ENCODE measurements at regions not wholly inside any gene's neighbourhood (a gene's known extent, or its start where the extent isn't known, plus 50 kb on each side); places are given as distances from the start of the nearest gene placed in this dataset.

DNA sequence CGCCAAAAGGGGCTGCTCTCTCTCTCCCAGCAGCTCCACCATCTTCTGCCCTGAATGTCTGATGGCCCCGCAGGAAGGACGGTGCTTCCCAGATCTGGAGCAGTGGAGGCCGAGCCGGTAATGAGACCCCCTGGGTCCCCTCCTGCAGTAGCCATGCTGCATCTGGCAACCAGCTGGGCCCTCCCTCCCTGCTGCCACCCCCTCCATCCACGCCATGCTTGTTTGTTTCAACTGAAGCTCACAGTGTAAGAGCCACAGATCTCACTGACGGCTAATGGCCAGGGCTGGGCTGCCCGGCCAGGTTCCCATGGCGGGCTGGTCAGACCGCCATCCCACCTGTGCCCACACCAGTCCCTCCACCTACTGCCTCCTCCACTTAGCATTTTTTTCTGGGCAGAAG is 260.8 kb downstream of the UACA start:
- no peak overlapping the region for H3K4me3 ChIP-seq (ENCODE audit: low read depth, low read length)
- TF ChIP-seq, protein P1, sequence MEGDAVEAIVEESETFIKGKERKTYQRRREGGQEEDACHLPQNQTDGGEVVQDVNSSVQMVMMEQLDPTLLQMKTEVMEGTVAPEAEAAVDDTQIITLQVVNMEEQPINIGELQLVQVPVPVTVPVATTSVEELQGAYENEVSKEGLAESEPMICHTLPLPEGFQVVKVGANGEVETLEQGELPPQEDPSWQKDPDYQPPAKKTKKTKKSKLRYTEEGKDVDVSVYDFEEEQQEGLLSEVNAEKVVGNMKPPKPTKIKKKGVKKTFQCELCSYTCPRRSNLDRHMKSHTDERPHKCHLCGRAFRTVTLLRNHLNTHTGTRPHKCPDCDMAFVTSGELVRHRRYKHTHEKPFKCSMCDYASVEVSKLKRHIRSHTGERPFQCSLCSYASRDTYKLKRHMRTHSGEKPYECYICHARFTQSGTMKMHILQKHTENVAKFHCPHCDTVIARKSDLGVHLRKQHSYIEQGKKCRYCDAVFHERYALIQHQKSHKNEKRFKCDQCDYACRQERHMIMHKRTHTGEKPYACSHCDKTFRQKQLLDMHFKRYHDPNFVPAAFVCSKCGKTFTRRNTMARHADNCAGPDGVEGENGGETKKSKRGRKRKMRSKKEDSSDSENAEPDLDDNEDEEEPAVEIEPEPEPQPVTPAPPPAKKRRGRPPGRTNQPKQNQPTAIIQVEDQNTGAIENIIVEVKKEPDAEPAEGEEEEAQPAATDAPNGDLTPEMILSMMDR (IDR thresholded peaks at IDR 0.05; ENCODE audit: borderline replicate concordance, insufficient read depth, low read depth, low read length) = no peak

DNA sequence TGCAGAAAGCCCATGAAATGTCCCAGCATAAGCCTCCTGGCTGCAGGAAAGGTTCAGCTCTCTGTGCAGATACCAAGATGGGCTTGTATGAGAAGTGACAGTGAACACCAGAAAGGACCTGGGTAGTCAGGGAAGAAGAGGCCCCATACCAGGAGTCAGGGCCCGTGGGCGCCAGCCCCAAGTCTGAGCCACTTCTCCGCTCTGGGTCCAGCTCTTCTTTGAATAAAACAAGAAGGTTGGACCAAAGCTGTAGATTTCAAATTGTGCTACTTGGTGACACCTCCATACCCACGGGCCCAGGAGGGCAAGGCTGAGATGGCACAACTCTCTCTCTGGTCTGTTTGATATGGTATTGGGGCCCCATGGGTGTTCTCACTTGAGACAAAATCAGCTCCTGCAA is 261.5 kb downstream of the UACA start:
- TF ChIP-seq, protein P1 (IDR thresholded peaks at IDR 0.05; ENCODE audit: borderline replicate concordance, insufficient read depth, low read depth, low read length) = no peak

DNA sequence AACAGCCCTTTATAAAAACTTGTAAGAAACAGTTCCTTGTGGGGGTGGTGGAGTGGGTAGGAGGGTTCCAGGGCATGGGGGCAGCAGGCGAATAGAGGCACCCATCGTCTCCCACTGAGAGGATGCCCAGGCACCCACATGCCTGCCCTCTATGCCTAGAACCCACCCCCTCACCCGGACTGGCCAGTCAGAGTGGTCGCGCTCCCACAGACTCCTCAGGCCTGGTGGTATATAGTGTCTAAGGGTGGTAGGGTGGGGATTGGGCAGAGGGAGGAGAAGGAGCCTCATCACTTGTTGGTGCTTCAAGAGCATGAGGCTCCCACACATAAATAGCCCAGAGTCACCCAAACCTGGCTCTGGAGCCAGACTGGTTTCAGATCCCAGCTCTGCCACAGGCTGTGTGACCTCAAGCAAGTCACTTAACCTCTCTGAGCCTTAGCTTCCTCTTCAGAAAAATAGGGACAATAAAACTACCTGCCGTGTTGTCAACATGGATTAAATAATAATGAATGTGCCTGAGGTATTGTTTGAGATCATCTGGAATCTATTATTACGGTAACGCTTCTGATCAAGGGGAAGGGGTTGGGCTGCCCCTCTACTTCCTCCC is 262.1 kb downstream of the UACA start:
- no peak overlapping the region for H3K4me3 ChIP-seq (ENCODE audit: low read depth, low read length)
- TF ChIP-seq, protein P1 (IDR thresholded peaks at IDR 0.05; ENCODE audit: borderline replicate concordance, insufficient read depth, low read depth, low read length) = no peak

More for the DNA sequence above, 261.5 kb downstream of the UACA start:
- no peak overlapping the region for H3K4me3 ChIP-seq (ENCODE audit: low read depth, low read length)

DNA sequence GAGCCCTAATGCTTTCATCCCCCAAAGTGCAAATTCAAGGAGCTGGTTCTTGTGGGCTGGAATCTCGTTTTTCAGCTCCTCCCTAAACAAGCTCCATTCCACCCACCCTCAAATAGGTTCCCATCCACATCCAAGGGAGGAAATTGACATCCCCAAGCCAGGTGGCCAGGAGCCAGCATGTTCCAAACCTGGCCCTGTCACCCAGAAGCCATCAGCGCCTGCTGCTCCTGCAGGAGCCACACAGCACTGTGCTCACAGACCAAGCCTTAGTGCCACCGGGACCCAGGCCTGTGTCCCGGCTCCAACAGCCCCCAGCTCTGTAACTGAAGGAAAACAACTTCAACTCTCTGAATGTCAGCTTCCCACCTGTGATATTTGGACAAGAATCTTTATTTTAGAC is 263.6 kb downstream of the UACA start:
- TF ChIP-seq, protein P1 (IDR thresholded peaks at IDR 0.05; ENCODE audit: borderline replicate concordance, insufficient read depth, low read depth, low read length) = no peak

DNA sequence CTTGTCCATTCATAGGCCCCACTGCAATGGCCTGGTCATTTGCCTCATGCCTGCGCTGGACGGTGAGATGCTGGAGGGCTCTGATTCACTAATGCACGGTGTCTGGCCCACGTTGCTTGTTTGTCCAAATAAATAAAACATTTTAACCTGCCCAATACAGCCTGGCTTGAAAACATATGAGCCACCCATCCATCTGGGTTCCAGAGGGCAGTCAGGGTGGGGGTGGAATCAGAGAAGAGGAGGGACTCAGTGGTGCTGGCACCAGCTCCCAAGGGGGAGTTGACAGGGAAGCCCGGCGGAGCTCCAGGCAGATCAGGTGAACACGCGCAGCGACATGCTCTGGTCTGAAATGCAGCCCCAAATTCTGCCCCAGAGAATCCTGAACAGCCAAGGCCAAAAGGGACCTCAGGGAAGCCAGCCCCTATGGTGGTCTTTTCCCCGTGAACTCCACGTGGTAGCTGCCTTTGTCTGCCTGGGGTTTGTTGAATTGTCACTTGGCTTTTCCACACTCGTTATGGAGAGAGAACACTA is 265.2 kb downstream of the UACA start:
- TF ChIP-seq, protein P1 (IDR thresholded peaks at IDR 0.05; ENCODE audit: borderline replicate concordance, insufficient read depth, low read depth, low read length) = no peak
- H3K4me3 ChIP-seq (ENCODE audit: low read depth, low read length) = no peak overlapping the region

More for the DNA sequence above, 263.6 kb downstream of the UACA start:
- H3K4me3 ChIP-seq (ENCODE audit: low read depth, low read length) = no peak overlapping the region

DNA sequence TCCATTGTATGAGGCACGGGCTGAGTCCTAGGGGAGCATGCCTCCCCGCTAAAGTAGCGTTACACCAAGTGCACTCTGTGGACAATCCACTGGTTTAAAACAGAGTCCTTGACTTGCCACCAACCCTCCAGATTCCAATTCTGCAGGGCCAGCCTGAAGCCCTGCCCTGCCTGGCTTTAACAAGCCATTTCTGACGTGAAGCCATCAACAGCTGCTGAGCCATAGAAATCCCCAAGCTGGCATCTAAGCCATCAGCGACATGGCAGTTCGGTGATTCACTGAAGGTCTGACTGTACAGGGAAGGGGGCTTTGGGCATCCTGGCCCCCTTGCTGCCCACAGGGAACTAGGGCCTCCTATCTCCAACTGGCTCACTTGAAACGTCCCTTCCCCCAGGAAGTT is 265.7 kb downstream of the UACA start:
- TF ChIP-seq, protein P1 (IDR thresholded peaks at IDR 0.05; ENCODE audit: borderline replicate concordance, insufficient read depth, low read depth, low read length) = no peak
- H3K4me3 ChIP-seq (ENCODE audit: low read depth, low read length) = no peak overlapping the region

DNA sequence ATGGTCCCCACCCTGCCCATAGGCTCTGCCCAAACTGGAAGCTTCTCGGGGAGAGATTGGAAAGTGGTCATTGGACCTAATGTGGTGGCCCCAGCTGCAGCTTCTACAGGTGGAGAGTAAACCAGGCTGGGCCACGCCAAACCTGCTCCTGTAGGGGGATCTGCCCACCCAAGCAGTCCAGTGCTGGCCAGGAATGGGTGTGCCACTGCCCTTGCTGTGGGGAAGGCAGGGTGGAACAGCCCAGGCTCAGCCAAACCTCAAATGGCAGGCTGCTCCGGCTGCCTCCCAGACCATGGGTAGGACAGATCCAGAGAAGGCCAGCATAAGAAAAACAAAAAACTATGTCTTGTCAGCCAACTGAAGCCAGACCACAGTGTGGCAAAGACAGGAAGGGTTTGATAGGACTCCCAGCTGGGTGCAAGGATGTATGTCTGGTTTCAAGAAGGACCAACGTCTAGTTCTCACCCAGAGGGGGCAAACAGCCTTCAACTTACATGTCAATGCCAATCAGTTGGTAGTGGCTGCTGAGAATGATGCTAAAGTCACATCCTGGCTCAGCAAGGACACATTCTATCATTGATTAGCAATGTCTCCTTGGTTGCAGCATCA is 267.3 kb downstream of the UACA start:
- TF ChIP-seq, protein P1 (IDR thresholded peaks at IDR 0.05; ENCODE audit: borderline replicate concordance, insufficient read depth, low read depth, low read length) = no peak
- no peak overlapping the region for H3K4me3 ChIP-seq (ENCODE audit: low read depth, low read length)

Data from GM12875 (cell line).